K562 (cell line): ENCODE measurements at regions not wholly inside any gene's neighbourhood (a gene's known extent, or its start where the extent isn't known, plus 50 kb on each side); places are given as distances from the start of the nearest gene placed in this dataset.

Experiments
- ATAC-seq: fragments of 200-7000 bp; cut with Tn5 transposase; 3 replicates; pipeline ENCODE4 v1.9.1; 2020; ENCODE audit warnings: moderate library complexity
- BruUV-seq: library from RNA; stranded (reverse); fragments of 400-500 nt; replicated peaks from 2 replicates; lab custom pipeline; 2021; lab: Mats Ljungman, UMichigan
- CTCF ChIA-PET: fragments of 300-600 bp; formaldehyde crosslinking; extraction: SDS; loops from one replicate; lab custom pipeline; 2021; ENCODE audit warnings: low intra/inter-chr PET ratio; lab: Yijun Ruan, JAX
- POLR2A ChIA-PET: fragments of 300-600, 350-650 bp; sonication (Branson Sonifier 250); formaldehyde crosslinking; extraction: SDS; loops from one replicate; lab custom pipeline; 2021; ENCODE audit warnings: antibody characterized with exemption, inconsistent platforms; lab: Yijun Ruan, JAX
- DNase-seq, 4 experiments: peaks; one replicate each; pipeline versions ENCODE4 v3.0.0 to v3.0.0-alpha.2; 2011 to 2018; ENCODE audit warnings: low spot score in 3 of 4, mixed read lengths in 3 of 4; ENCODE audit errors: extremely low read depth in 1 of 4
- FAIRE-seq: peaks from 2 replicates; lab custom pipeline; 2011; peaks lifted over from hg19 to GRCh38; lab: Jason Lieb, UNC
- H2AFZ ChIP-seq: 2 replicates; pipeline ENCODE4 v1.6.0; 2011; ENCODE audit warnings: low read depth, low read length, control low read depth, inconsistent platforms
- H3K27ac ChIP-seq: fragments of 200-600 bp; 3 replicates; pipeline ENCODE4 v1.8.0; 2011; ENCODE audit warnings: low read depth, mild to moderate bottlenecking, control low read depth, inconsistent platforms, low read length, moderate library complexity, mixed read lengths; ENCODE audit errors: extremely low read depth
- H3K27me3 ChIP-seq, 2 experiments: fragments of 300-600 bp in 1 of 2; 2 replicates in 1 of 2; 3 replicates in 1 of 2; pipeline versions ENCODE4 v1.6.0 to v1.8.0; 2011; ENCODE audit warnings: inconsistent platforms in 2 of 2, low read length in 2 of 2, mild to moderate bottlenecking in 1 of 2, mixed read lengths in 1 of 2, moderate library complexity in 1 of 2; ENCODE audit not compliant: control insufficient read depth in 2 of 2, insufficient read depth in 2 of 2
- H3K36me3 ChIP-seq: fragments of 300-600 bp; 3 replicates; pipeline ENCODE4 v1.8.0; 2011; ENCODE audit warnings: mild to moderate bottlenecking, low read length, inconsistent platforms; ENCODE audit not compliant: control insufficient read depth, insufficient read depth
- H3K4me1 ChIP-seq, 2 experiments: fragments of 200-600 bp in 1 of 2; replicated peaks in 1 of 2; 2 replicates in 1 of 2; 3 replicates in 1 of 2; pipeline versions ENCODE4 v1.5.1 to v1.8.0; 2011; ENCODE audit warnings: inconsistent platforms in 2 of 2, low read length in 2 of 2, mild to moderate bottlenecking in 1 of 2, mixed read lengths in 1 of 2, moderate library complexity in 1 of 2; ENCODE audit not compliant: control insufficient read depth in 2 of 2, insufficient read depth in 2 of 2
- H3K4me2 ChIP-seq: 2 replicates; pipeline ENCODE4 v1.6.1; 2011; ENCODE audit warnings: low read length, control low read depth, inconsistent platforms, mixed read lengths; ENCODE audit not compliant: insufficient read depth
- H3K4me3 ChIP-seq: fragments of 200-600 bp; sonication (generic), shearing (Covaris generic); 2 replicates; pipeline ENCODE4 v1.5.1; 2016; ENCODE audit warnings: control low read depth, inconsistent platforms
- H3K79me2 ChIP-seq: fragments of 200-600 bp; 3 replicates; pipeline ENCODE4 v1.8.0; 2011; ENCODE audit warnings: low read length, inconsistent platforms; ENCODE audit not compliant: control insufficient read depth, insufficient read depth
- H3K9ac ChIP-seq, 2 experiments: 2 replicates each; pipeline versions ENCODE4 v1.6.0 to v1.6.1; 2011; ENCODE audit warnings: low read depth in 2 of 2, low read length in 2 of 2, control low read depth in 1 of 2, inconsistent platforms in 1 of 2, mild to moderate bottlenecking in 1 of 2, mixed read lengths in 1 of 2; ENCODE audit not compliant: insufficient read depth in 1 of 2
- H3K9me1 ChIP-seq: one replicate; pipeline ENCODE4 v1.6.0; 2011; ENCODE audit warnings: inconsistent platforms, mild to moderate bottlenecking, low read length, moderate library complexity; ENCODE audit not compliant: control insufficient read depth, insufficient read depth
- H3K9me3 ChIP-seq: replicated peaks from 2 replicates; pipeline ENCODE4 v1.5.1; 2011; ENCODE audit warnings: low read depth, low read length, inconsistent platforms; ENCODE audit not compliant: control insufficient read depth, insufficient read depth
- H4K20me1 ChIP-seq: replicated peaks from 2 replicates; pipeline ENCODE4 v1.6.1; 2011; ENCODE audit warnings: low read length, inconsistent platforms, mixed read lengths; ENCODE audit not compliant: control insufficient read depth, insufficient read depth
- BDP1 ChIP-seq: IDR thresholded peaks from 3 replicates; pipeline ENCODE4 v1.6.1; 2011; ENCODE audit not compliant: insufficient read length, insufficient read depth
- CAMTA2 ChIP-seq: fragments of 250-450 bp; sonication (Bioruptor Pico); conservative IDR thresholded peaks from 2 replicates; pipeline ENCODE4 v1.5.1; 2022
- CREBBP ChIP-seq: IDR thresholded peaks from one replicate; pipeline ENCODE4 v1.6.1; 2012; ENCODE audit warnings: low read depth, mild to moderate bottlenecking, control low read depth, inconsistent platforms, low read length
- CTCF ChIP-seq, 3 experiments: IDR thresholded peaks in 2 of 3; conservative IDR thresholded peaks in 1 of 3; 2 replicates each; pipeline ENCODE4 v1.5.1; 2011 to 2012; ENCODE audit warnings: low read length in 3 of 3, mild to moderate bottlenecking in 3 of 3, control low read depth in 2 of 3, improper control_type of control experiment in 1 of 3, inconsistent platforms in 1 of 3, low read depth in 1 of 3, mixed read lengths in 1 of 3, moderate library complexity in 1 of 3; ENCODE audit not compliant: insufficient read depth in 2 of 3
- FOXK2 ChIP-seq, 2 experiments: fragments of 450-650 bp; IDR thresholded peaks in 1 of 2; conservative IDR thresholded peaks in 1 of 2; 2 replicates each; pipeline ENCODE4 v1.6.1; 2016; ENCODE audit warnings: low read depth in 2 of 2, mild to moderate bottlenecking in 1 of 2
- NCOA6 ChIP-seq: fragments of 450-650 bp; IDR thresholded peaks from 2 replicates; pipeline ENCODE4 v1.6.1; 2017; ENCODE audit warnings: mild to moderate bottlenecking
- NFIX ChIP-seq: fragments of 250-450 bp; sonication (Bioruptor Pico); IDR thresholded peaks from 2 replicates; pipeline ENCODE4 v1.4.0; 2020; ENCODE audit warnings: low read depth, mild to moderate bottlenecking, moderate library complexity
- PCBP1 ChIP-seq: fragments of 200-400 bp; formaldehyde crosslinking; IDR thresholded peaks from 2 replicates; pipeline ENCODE4 v1.6.1; 2018; ENCODE audit warnings: mild to moderate bottlenecking, low read depth, low read length; ENCODE audit not compliant: poor library complexity, severe bottlenecking
- SMAD3 ChIP-seq: fragments of 450-650 bp; formaldehyde crosslinking; conservative IDR thresholded peaks from 2 replicates; pipeline ENCODE4 v1.4.0; 2020; ENCODE audit warnings: mild to moderate bottlenecking
- TAF15 ChIP-seq: fragments of 200-400 bp; formaldehyde crosslinking; IDR thresholded peaks from 2 replicates; pipeline ENCODE4 v1.6.1; 2017; ENCODE audit warnings: mild to moderate bottlenecking, low read depth, low read length, moderate library complexity
- TAF9B ChIP-seq: fragments of 450-650 bp; IDR thresholded peaks from 2 replicates; pipeline ENCODE4 v1.6.1; 2018; ENCODE audit warnings: mild to moderate bottlenecking; ENCODE audit not compliant: partially characterized antibody
- XRCC4 ChIP-seq: IDR thresholded peaks from one replicate; pipeline ENCODE4 v1.6.1; 2011; ENCODE audit not compliant: insufficient read depth, insufficient read length; ENCODE audit errors: extremely low read depth
- ZBTB12 ChIP-seq: fragments of 250-450 bp; sonication (Bioruptor Pico); IDR thresholded peaks from 2 replicates; pipeline ENCODE4 v1.4.0; 2020
- ZFP91 ChIP-seq: sonication (generic); formaldehyde crosslinking; IDR thresholded peaks from 2 replicates; pipeline ENCODE4 v1.8.0; 2022; ENCODE audit warnings: mild to moderate bottlenecking, missing genetic modification reagents
- ZFPM2 ChIP-seq: fragments of 250-450 bp; sonication (Bioruptor Pico); IDR thresholded peaks from 2 replicates; pipeline ENCODE4 v1.5.1; 2022; ENCODE audit warnings: mild to moderate bottlenecking
- ZNF184 ChIP-seq: sonication (generic); formaldehyde crosslinking; IDR thresholded peaks from 2 replicates; pipeline ENCODE4 v1.5.0; 2020; ENCODE audit warnings: missing genetic modification reagents
- ZNF717 ChIP-seq: fragments of 250-450 bp; sonication (Bioruptor Pico); IDR thresholded peaks from 2 replicates; pipeline ENCODE4 v1.5.0; 2021
- WGBS: fragments of 100-300 bp; shearing (Covaris generic); methylation state at CpG from one replicate; pipeline ENCODE4 v1.1.6; 2016; ENCODE audit warnings: low coverage, mixed read lengths; ENCODE audit not compliant: insufficient coverage; ENCODE audit errors: missing lambda C conversion rate; 5-methylcytosine and 5-hydroxymethylcytosine counted together
- in situ Hi-C: fragments of 300-500 bp; cut with MboI; formaldehyde crosslinking; loops from 4 replicates; pipeline ENCODE4 v1.15.0; 2018; ENCODE audit warnings: inconsistent platforms, mixed read lengths
- intact Hi-C: fragments of 100-400 bp; cut with micrococcal nuclease; formaldehyde crosslinking; loops from 2 replicates; pipeline ENCODE4 v1.14.2; 2022

- Histone ChIP-seq H3K4me3 (no peak overlapping the region), H4K20me1 (no peaks in the 10 kb centered on the region), H3K4me2 (no peak overlapping the region), H3K27ac (no peak overlapping the region), H2AFZ (no peak overlapping the region), H3K27me3 (no peaks in the 10 kb centered on the region), H3K79me2 (no peaks in the 10 kb centered on the region), H3K9me3 (no peaks in the 10 kb centered on the region), H3K9ac (no peak overlapping the region), H3K36me3 (no peaks in the 10 kb centered on the region), H3K4me1 (no peaks in the 10 kb centered on the region), H3K9me1 (no peaks in the 10 kb centered on the region)
- no TSS peak for BruUV-seq
- ChIA-PET CTCF (no interaction called here), POLR2A (interaction anchor here (0.5 kb wide), 1 partner anchor 12 kb away, joined by 3 read pairs; no protein-coding TSS in a partner anchor)
- ATAC-seq (no peak), FAIRE-seq (no peak), DNase-seq (no peak)
- intact Hi-C loops (no loop called here), in situ Hi-C loops (no loop called here)
- WGBS, result 3% methylated on average over 4 of the region's 4 CpGs
- no peak for TF ChIP-seq NCOA6
- no peak for TF ChIP-seq TAF9B
- TF ChIP-seq ZFP91, result no peak
- no peak for TF ChIP-seq CTCF (IDR thresholded peaks at IDR 0.05 in 2 of 3, conservative IDR thresholded peaks at IDR 0.05 in 1 of 3; ENCODE audit: insufficient read depth in 2 of 3, low read depth in 1 of 3, low read length in 3 of 3)
- TF ChIP-seq ZFPM2 (CRISPR knock-in tag), result no peak
- no peak for TF ChIP-seq CREBBP
- no peak for TF ChIP-seq TAF15
- no peak for TF ChIP-seq ZBTB12 (CRISPR knock-in tag)
- no peak for TF ChIP-seq FOXK2 (conservative IDR thresholded peaks at IDR 0.05 in 1 of 2, IDR thresholded peaks at IDR 0.05 in 1 of 2; ENCODE audit: low read depth in 2 of 2)
- TF ChIP-seq SMAD3 (CRISPR knock-in tag), result no peak
- no peak for TF ChIP-seq CAMTA2 (CRISPR knock-in tag)
- no peak for TF ChIP-seq XRCC4
- TF ChIP-seq ZNF717 (CRISPR knock-in tag), result no peak
- no peak for TF ChIP-seq ZNF184 (CRISPR knock-in tag)
- TF ChIP-seq BDP1, result no peak
- TF ChIP-seq PCBP1, result no peak
- TF ChIP-seq NFIX (CRISPR knock-in tag), result no peak
These were observed 346.2 kb downstream of the BARHL2 start for GRCh38 chr1:90370686-90371447.
